ENCODE measurements at regions not wholly inside any gene's neighbourhood (a gene's known extent, or its start where the extent isn't known, plus 50 kb on each side); places are given as distances from the start of the nearest gene placed in this dataset.

- CTCF ChIA-PET, result no interaction called here
- WGBS (ENCODE audit: insufficient coverage), result 100% methylated on average over 3 of the region's 3 CpGs
- H3K27ac ChIP-seq (ENCODE audit: insufficient read depth in 1 of 2, low read depth in 1 of 2, low read length in 2 of 2, poor library complexity in 1 of 2, severe bottlenecking in 2 of 2), result no peak overlapping the region
- POLR2A ChIA-PET, result no interaction called here
- no peaks in the 10 kb centered on the region for H3K9me3 ChIP-seq (ENCODE audit: control extremely low read depth in 1 of 5, control insufficient read depth in 4 of 5, insufficient read depth in 2 of 5, low read depth in 1 of 5, low read length in 4 of 5)
- peaks cover 0 to 3% (median 0%) of the 10 kb centered on the region in 4 experiments for H3K4me1 ChIP-seq (ENCODE audit: control extremely low read depth in 1 of 4, control insufficient read depth in 4 of 4, insufficient read depth in 4 of 4, low read length in 3 of 4)
- H3K27me3 ChIP-seq (replicated peaks in 2 of 5; ENCODE audit: control insufficient read depth in 4 of 5, insufficient read depth in 5 of 5, low read length in 4 of 5), result no peaks in the 10 kb centered on the region
- no peak for DNase-seq
- no peak overlapping the region for H3K4me3 ChIP-seq (ENCODE audit: control insufficient read depth in 1 of 7, extremely low read depth in 1 of 7, insufficient read depth in 4 of 7, low read depth in 2 of 7, low read length in 6 of 7)
- no peaks in the 10 kb centered on the region for H3K36me3 ChIP-seq (ENCODE audit: control insufficient read depth in 4 of 4, insufficient read depth in 4 of 4, low read length in 3 of 4)
These were observed 524.5 kb upstream of the TGFBR2 start for GRCh38 chr3:30081904-30082303.

DNA sequence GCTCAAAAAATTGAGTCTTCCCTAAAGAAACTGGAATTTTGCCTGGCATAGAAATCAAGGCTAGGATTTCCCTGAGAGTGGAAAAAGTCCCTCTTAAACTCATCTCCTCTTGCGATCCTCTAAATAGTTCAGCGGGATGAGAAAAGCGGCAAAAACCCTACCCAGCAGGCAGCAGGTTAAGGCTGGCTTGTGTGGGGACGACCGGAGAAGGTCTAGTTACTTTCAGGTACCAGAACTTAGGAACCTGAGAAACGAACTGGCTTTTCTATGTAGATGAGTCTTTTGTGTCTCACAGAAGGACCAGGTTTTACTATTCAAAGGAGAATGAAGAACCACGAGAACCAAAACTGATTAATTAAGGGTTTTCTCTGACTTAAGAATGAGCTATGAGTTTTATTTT is 523.7 kb upstream of the TGFBR2 start:
- POLR2A ChIA-PET, result no interaction called here
- DNase-seq, result no peak
- CTCF ChIA-PET, result no interaction called here

GRCh38 chr3:30083315-30083714 is 523.1 kb upstream of the TGFBR2 start:
- POLR2A ChIA-PET, result no interaction called here
- H3K27ac ChIP-seq (ENCODE audit: insufficient read depth in 1 of 2, low read depth in 1 of 2, low read length in 2 of 2, poor library complexity in 1 of 2, severe bottlenecking in 2 of 2), result no peak overlapping the region
- WGBS (ENCODE audit: insufficient coverage), result 93% methylated on average over 3 of the region's 4 CpGs
- CTCF ChIA-PET, result no interaction called here
- H3K27me3 ChIP-seq (replicated peaks in 2 of 5; ENCODE audit: control insufficient read depth in 4 of 5, insufficient read depth in 5 of 5, low read length in 4 of 5), result no peaks in the 10 kb centered on the region
- DNase-seq, result no peak
- no peaks in the 10 kb centered on the region for H3K36me3 ChIP-seq (ENCODE audit: control insufficient read depth in 4 of 4, insufficient read depth in 4 of 4, low read length in 3 of 4)
- peaks cover 0 to 3% (median 0%) of the 10 kb centered on the region in 4 experiments for H3K4me1 ChIP-seq (ENCODE audit: control extremely low read depth in 1 of 4, control insufficient read depth in 4 of 4, insufficient read depth in 4 of 4, low read length in 3 of 4)
- no peaks in the 10 kb centered on the region for H3K9me3 ChIP-seq (ENCODE audit: control extremely low read depth in 1 of 5, control insufficient read depth in 4 of 5, insufficient read depth in 2 of 5, low read depth in 1 of 5, low read length in 4 of 5)
- H3K4me3 ChIP-seq (ENCODE audit: control insufficient read depth in 1 of 7, extremely low read depth in 1 of 7, insufficient read depth in 4 of 7, low read depth in 2 of 7, low read length in 6 of 7), result no peak overlapping the region

More for the DNA sequence above, 523.7 kb upstream of the TGFBR2 start:
- Histone ChIP-seq H3K27me3 (replicated peaks in 2 of 5; ENCODE audit: control insufficient read depth in 4 of 5, insufficient read depth in 5 of 5, low read length in 4 of 5) (no peaks in the 10 kb centered on the region), H3K9me3 (ENCODE audit: control extremely low read depth in 1 of 5, control insufficient read depth in 4 of 5, insufficient read depth in 2 of 5, low read depth in 1 of 5, low read length in 4 of 5) (no peaks in the 10 kb centered on the region), H3K36me3 (ENCODE audit: control insufficient read depth in 4 of 4, insufficient read depth in 4 of 4, low read length in 3 of 4) (no peaks in the 10 kb centered on the region), H3K27ac (ENCODE audit: insufficient read depth in 1 of 2, low read depth in 1 of 2, low read length in 2 of 2, poor library complexity in 1 of 2, severe bottlenecking in 2 of 2) (no peak overlapping the region), H3K4me1 (ENCODE audit: control extremely low read depth in 1 of 4, control insufficient read depth in 4 of 4, insufficient read depth in 4 of 4, low read length in 3 of 4) (peaks cover 0 to 3% (median 0%) of the 10 kb centered on the region in 4 experiments), H3K4me3 (ENCODE audit: control insufficient read depth in 1 of 7, extremely low read depth in 1 of 7, insufficient read depth in 4 of 7, low read depth in 2 of 7, low read length in 6 of 7) (no peak overlapping the region)
- WGBS (ENCODE audit: insufficient coverage), result 91% methylated on average over 3 of the region's 7 CpGs

GRCh38 chr3:30084316-30084715 is 522.1 kb upstream of the TGFBR2 start:
- no peaks in the 10 kb centered on the region for H3K9me3 ChIP-seq (ENCODE audit: control extremely low read depth in 1 of 5, control insufficient read depth in 4 of 5, insufficient read depth in 2 of 5, low read depth in 1 of 5, low read length in 4 of 5)
- ChIA-PET CTCF (interaction anchor here (1.0 kb wide), 1 partner anchor 41 kb away, joined by 4 read pairs; no protein-coding TSS in a partner anchor), POLR2A (no interaction called here)
- H3K27ac ChIP-seq (ENCODE audit: insufficient read depth in 1 of 2, low read depth in 1 of 2, low read length in 2 of 2, poor library complexity in 1 of 2, severe bottlenecking in 2 of 2), result no peak overlapping the region
- H3K36me3 ChIP-seq (ENCODE audit: control insufficient read depth in 4 of 4, insufficient read depth in 4 of 4, low read length in 3 of 4), result no peaks in the 10 kb centered on the region
- H3K4me3 ChIP-seq (ENCODE audit: control insufficient read depth in 1 of 7, extremely low read depth in 1 of 7, insufficient read depth in 4 of 7, low read depth in 2 of 7, low read length in 6 of 7), result no peak overlapping the region
- peaks cover 0 to 3% (median 0%) of the 10 kb centered on the region in 4 experiments for H3K4me1 ChIP-seq (ENCODE audit: control extremely low read depth in 1 of 4, control insufficient read depth in 4 of 4, insufficient read depth in 4 of 4, low read length in 3 of 4)
- 74% methylated on average over 3 of the region's 5 CpGs for WGBS (ENCODE audit: insufficient coverage)
- no peak for DNase-seq
- no peaks in the 10 kb centered on the region for H3K27me3 ChIP-seq (replicated peaks in 2 of 5; ENCODE audit: control insufficient read depth in 4 of 5, insufficient read depth in 5 of 5, low read length in 4 of 5)

DNA sequence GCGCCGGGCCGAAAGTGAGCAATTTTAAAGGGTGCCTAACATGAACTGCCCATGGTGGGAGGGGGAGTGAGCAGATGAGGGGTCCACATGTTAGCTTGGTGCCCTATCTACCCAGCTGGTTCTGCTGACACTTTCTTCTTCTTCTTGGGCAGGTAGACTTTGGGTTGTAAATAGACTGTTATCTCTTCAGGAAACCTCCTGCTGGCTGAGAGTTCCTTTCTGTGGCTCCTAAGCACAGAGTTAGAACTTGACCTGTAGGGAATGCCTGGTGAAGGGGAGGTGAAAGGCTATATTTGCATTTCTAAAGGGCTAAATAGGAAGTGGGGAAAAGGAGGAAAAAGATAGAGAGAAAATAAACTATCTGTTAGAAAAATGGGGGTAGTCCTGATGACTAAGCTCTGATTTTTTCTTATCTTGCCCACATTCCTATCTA is 521.4 kb upstream of the TGFBR2 start:
- 76% methylated on average over 3 of the region's 3 CpGs for WGBS (ENCODE audit: insufficient coverage)
- CTCF ChIA-PET, result interaction anchor here (0.7 kb wide), 1 partner anchor 609 kb away, joined by 3 read pairs; no protein-coding TSS in a partner anchor
- DNase-seq, result no peak

GRCh38 chr3:30085486-30085885 is 520.9 kb upstream of the TGFBR2 start:
- H3K36me3 ChIP-seq (ENCODE audit: control insufficient read depth in 4 of 4, insufficient read depth in 4 of 4, low read length in 3 of 4), result no peaks in the 10 kb centered on the region
- no peak overlapping the region for H3K4me3 ChIP-seq (ENCODE audit: control insufficient read depth in 1 of 7, extremely low read depth in 1 of 7, insufficient read depth in 4 of 7, low read depth in 2 of 7, low read length in 6 of 7)
- no peak overlapping the region for H3K27ac ChIP-seq (ENCODE audit: insufficient read depth in 1 of 2, low read depth in 1 of 2, low read length in 2 of 2, poor library complexity in 1 of 2, severe bottlenecking in 2 of 2)
- no peaks in the 10 kb centered on the region for H3K27me3 ChIP-seq (replicated peaks in 2 of 5; ENCODE audit: control insufficient read depth in 4 of 5, insufficient read depth in 5 of 5, low read length in 4 of 5)
- ChIA-PET POLR2A (no interaction called here), CTCF (interaction anchor here (0.7 kb wide), 1 partner anchor 608 kb away, joined by 3 read pairs; no protein-coding TSS in a partner anchor)
- no peaks in the 10 kb centered on the region for H3K9me3 ChIP-seq (ENCODE audit: control extremely low read depth in 1 of 5, control insufficient read depth in 4 of 5, insufficient read depth in 2 of 5, low read depth in 1 of 5, low read length in 4 of 5)
- DNase-seq, result no peak
- WGBS (ENCODE audit: insufficient coverage), result 100% methylated on average over 1 of the region's 1 CpG
- peaks cover 0 to 3% (median 0%) of the 10 kb centered on the region in 4 experiments for H3K4me1 ChIP-seq (ENCODE audit: control extremely low read depth in 1 of 4, control insufficient read depth in 4 of 4, insufficient read depth in 4 of 4, low read length in 3 of 4)

More for the DNA sequence above, 521.4 kb upstream of the TGFBR2 start:
- no peak overlapping the region for H3K27ac ChIP-seq (ENCODE audit: insufficient read depth in 1 of 2, low read depth in 1 of 2, low read length in 2 of 2, poor library complexity in 1 of 2, severe bottlenecking in 2 of 2)
- no peaks in the 10 kb centered on the region for H3K27me3 ChIP-seq (replicated peaks in 2 of 5; ENCODE audit: control insufficient read depth in 4 of 5, insufficient read depth in 5 of 5, low read length in 4 of 5)
- no peaks in the 10 kb centered on the region for H3K9me3 ChIP-seq (ENCODE audit: control extremely low read depth in 1 of 5, control insufficient read depth in 4 of 5, insufficient read depth in 2 of 5, low read depth in 1 of 5, low read length in 4 of 5)
- no peak overlapping the region for H3K4me3 ChIP-seq (ENCODE audit: control insufficient read depth in 1 of 7, extremely low read depth in 1 of 7, insufficient read depth in 4 of 7, low read depth in 2 of 7, low read length in 6 of 7)
- H3K4me1 ChIP-seq (ENCODE audit: control extremely low read depth in 1 of 4, control insufficient read depth in 4 of 4, insufficient read depth in 4 of 4, low read length in 3 of 4), result peaks cover 0 to 3% (median 0%) of the 10 kb centered on the region in 4 experiments
- H3K36me3 ChIP-seq (ENCODE audit: control insufficient read depth in 4 of 4, insufficient read depth in 4 of 4, low read length in 3 of 4), result no peaks in the 10 kb centered on the region
- POLR2A ChIA-PET, result no interaction called here

DNA sequence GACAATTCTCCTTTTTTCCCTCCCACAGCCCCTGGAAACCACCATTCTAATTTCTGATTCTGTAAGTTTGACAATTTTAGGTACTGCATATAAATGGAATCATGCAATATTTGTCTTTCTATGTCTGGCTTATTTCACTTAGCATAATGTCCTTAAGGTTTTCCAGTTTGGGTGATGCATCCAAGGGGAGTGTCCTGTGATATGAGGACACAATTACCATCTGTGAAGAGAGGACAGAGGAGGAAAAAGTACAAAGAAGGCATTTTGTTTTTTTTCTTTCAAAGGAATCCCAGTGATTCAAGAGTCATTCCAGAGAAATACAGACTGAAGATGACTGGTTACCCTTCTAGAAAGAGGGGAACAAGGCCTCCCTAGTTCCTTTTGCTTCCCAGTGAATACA is 514.7 kb upstream of the TGFBR2 start:
- no peaks in the 10 kb centered on the region for H3K36me3 ChIP-seq (ENCODE audit: control insufficient read depth in 4 of 4, insufficient read depth in 4 of 4, low read length in 3 of 4)
- no peak overlapping the region for H3K27ac ChIP-seq (ENCODE audit: insufficient read depth in 1 of 2, low read depth in 1 of 2, low read length in 2 of 2, poor library complexity in 1 of 2, severe bottlenecking in 2 of 2)
- DNase-seq, result no peak
- H3K4me1 ChIP-seq (ENCODE audit: control extremely low read depth in 1 of 4, control insufficient read depth in 4 of 4, insufficient read depth in 4 of 4, low read length in 3 of 4), result no peaks in the 10 kb centered on the region
- peaks cover 0 to 11% (median 2%) of the 10 kb centered on the region in 5 experiments for H3K9me3 ChIP-seq (ENCODE audit: control extremely low read depth in 1 of 5, control insufficient read depth in 4 of 5, insufficient read depth in 2 of 5, low read depth in 1 of 5, low read length in 4 of 5)
- ChIA-PET CTCF (no interaction called here), POLR2A (no interaction called here)
- H3K27me3 ChIP-seq (replicated peaks in 2 of 5; ENCODE audit: control insufficient read depth in 4 of 5, insufficient read depth in 5 of 5, low read length in 4 of 5), result no peaks in the 10 kb centered on the region
- no peak overlapping the region for H3K4me3 ChIP-seq (ENCODE audit: control insufficient read depth in 1 of 7, extremely low read depth in 1 of 7, insufficient read depth in 4 of 7, low read depth in 2 of 7, low read length in 6 of 7)

Data from common myeloid progenitor, CD34-positive (primary cell).